ENCODE measurements at regions not wholly inside any gene's neighbourhood (a gene's known extent, or its start where the extent isn't known, plus 50 kb on each side); places are given as distances from the start of the nearest gene placed in this dataset.
A peak's percentile ranks its signal among the peaks of the same experiment; 100 is the strongest.

DNA sequence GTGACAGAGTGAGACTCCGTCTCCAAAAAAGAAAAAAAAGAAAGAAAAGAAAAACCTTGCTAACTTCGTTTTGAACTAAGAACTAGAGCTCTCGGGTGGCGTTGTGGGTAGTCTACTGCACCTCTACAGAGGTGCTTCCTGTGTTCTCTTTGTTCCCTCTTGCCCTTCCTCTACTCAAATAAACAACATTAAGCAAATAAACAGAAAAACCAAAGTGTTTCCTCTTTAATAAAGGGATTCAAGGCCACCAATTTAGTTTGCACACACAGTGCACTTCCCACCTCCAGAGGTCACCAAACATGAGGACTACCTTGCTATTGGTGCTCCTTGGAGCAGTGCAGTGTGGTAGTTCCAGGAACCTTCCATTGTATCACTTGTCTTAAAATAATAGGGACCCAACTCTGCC lies 354.2 kb upstream of the TBL1XR1 start:
- TF ChIP-seq POLR2A (IDR thresholded peaks at IDR 0.05): no peak
- TF ChIP-seq, protein P1, sequence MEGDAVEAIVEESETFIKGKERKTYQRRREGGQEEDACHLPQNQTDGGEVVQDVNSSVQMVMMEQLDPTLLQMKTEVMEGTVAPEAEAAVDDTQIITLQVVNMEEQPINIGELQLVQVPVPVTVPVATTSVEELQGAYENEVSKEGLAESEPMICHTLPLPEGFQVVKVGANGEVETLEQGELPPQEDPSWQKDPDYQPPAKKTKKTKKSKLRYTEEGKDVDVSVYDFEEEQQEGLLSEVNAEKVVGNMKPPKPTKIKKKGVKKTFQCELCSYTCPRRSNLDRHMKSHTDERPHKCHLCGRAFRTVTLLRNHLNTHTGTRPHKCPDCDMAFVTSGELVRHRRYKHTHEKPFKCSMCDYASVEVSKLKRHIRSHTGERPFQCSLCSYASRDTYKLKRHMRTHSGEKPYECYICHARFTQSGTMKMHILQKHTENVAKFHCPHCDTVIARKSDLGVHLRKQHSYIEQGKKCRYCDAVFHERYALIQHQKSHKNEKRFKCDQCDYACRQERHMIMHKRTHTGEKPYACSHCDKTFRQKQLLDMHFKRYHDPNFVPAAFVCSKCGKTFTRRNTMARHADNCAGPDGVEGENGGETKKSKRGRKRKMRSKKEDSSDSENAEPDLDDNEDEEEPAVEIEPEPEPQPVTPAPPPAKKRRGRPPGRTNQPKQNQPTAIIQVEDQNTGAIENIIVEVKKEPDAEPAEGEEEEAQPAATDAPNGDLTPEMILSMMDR (IDR thresholded peaks at IDR 0.05): peak in 1 of 6 experiments; percentile 9
- no peak for DNase-seq
- intact Hi-C loops (cut with DNase I): no loop called here
- H3K36me3 ChIP-seq: no peaks in the 10 kb centered on the region
- H3K4me3 ChIP-seq: no peak overlapping the region
- H3K27me3 ChIP-seq: no peaks in the 10 kb centered on the region
- H3K9me3 ChIP-seq: no peaks in the 10 kb centered on the region
- H3K4me1 ChIP-seq: peaks cover 5 to 60% (median 25%) of the 10 kb centered on the region in 3 donors
- peak overlapping the region in 3 of 4 donors; percentile 9 to 65 (median 58) for H3K27ac ChIP-seq
- 53 to 86% methylated on average over 4 of the region's 4 CpGs for WGBS, 2 donors

GRCh38 chr3:177552051-177552450 lies 354.8 kb upstream of the TBL1XR1 start:
- Histone ChIP-seq H3K4me1 (peaks cover 5 to 60% (median 25%) of the 10 kb centered on the region in 3 donors), H3K36me3 (no peaks in the 10 kb centered on the region), H3K27me3 (no peaks in the 10 kb centered on the region), H3K27ac (peak overlapping the region in 3 of 4 donors; percentile 9 to 65 (median 58)), H3K9me3 (no peaks in the 10 kb centered on the region), H3K4me3 (no peak overlapping the region)
- intact Hi-C loops (cut with DNase I): no loop called here
- WGBS, 2 donors: 29 to 64% methylated on average over 1 of the region's 1 CpG
- DNase-seq: no peak
- TF ChIP-seq, protein P1 (IDR thresholded peaks at IDR 0.05): no peak
- no peak for TF ChIP-seq POLR2A (IDR thresholded peaks at IDR 0.05)

DNA sequence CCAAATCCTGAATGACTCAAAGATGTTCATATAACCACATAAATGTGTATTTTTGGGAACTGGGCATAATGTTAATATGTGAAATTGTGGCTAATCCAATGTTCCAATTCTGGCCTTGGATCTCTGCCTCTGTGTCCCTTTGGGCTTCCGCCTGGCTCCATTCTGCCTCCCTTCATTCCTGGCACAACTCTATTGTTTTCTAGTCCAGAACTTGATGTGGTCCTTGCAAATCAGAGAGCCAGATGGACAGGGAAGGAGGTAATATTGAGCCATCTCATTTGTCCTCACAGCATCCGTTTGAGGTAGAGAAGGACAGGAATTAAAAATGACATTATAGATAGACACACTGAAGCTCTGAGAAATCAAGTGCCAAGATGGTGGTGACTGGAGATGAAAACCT lies 355.7 kb upstream of the TBL1XR1 start:
- Histone ChIP-seq H3K4me1 (peaks cover 5 to 60% (median 25%) of the 10 kb centered on the region in 3 donors), H3K4me3 (no peak overlapping the region), H3K9me3 (no peaks in the 10 kb centered on the region), H3K27ac (peak overlapping the region in 3 of 4 donors; percentile 21 to 65 (median 58)), H3K36me3 (no peaks in the 10 kb centered on the region), H3K27me3 (no peaks in the 10 kb centered on the region)
- TF ChIP-seq POLR2A (IDR thresholded peaks at IDR 0.05): no peak
- TF ChIP-seq, protein P1 (IDR thresholded peaks at IDR 0.05): no peak
- intact Hi-C loops (cut with DNase I): no loop called here
- 91 to 95% methylated on average over 2 of the region's 2 CpGs for WGBS, 2 donors
- DNase-seq: no peak

DNA sequence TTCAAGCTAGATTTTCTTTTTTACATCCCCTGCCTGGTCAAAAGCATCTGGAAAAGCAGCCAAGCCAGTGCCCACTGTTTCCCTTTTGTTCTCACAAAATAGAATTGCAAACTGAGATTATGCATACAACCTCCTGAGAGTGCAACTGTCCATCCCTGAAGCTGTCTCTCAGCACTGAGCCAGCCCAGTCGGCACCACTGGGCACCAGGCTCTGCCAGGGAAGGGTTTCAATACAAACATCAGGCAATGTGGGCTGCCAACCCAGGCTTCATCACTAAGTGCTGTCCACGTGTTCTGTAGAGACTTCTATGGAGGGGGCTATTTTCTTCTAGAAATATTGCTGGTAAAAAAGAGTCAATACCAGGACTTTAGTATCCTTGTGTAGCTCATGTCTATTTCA lies 356.3 kb upstream of the TBL1XR1 start:
- H3K4me3 ChIP-seq: no peak overlapping the region
- H3K9me3 ChIP-seq: no peaks in the 10 kb centered on the region
- peak overlapping the region in 1 of 4 donors; percentile 58 for H3K27ac ChIP-seq
- intact Hi-C loops (cut with DNase I): no loop called here
- peaks cover 5 to 59% (median 25%) of the 10 kb centered on the region in 3 donors for H3K4me1 ChIP-seq
- H3K36me3 ChIP-seq: no peaks in the 10 kb centered on the region
- 80% methylated on average over 2 of the region's 2 CpGs; no CpG with 5 or more reads in 1 of the 2 donors for WGBS, 2 donors
- H3K27me3 ChIP-seq: no peaks in the 10 kb centered on the region
- TF ChIP-seq POLR2A (IDR thresholded peaks at IDR 0.05): no peak
- TF ChIP-seq, protein P1 (IDR thresholded peaks at IDR 0.05): no peak
- no peak for DNase-seq

GRCh38 chr3:177554895-177555759 lies 357.8 kb upstream of the TBL1XR1 start:
- intact Hi-C loops (cut with DNase I): no loop called here
- WGBS, 2 donors: 57 to 71% methylated on average over 2 of the region's 2 CpGs
- Histone ChIP-seq H3K4me1 (peaks cover 5 to 52% (median 25%) of the 10 kb centered on the region in 3 donors), H3K27ac (peak overlapping the region; percentile 36 to 75 (median 56)), H3K4me3 (no peak overlapping the region), H3K27me3 (no peaks in the 10 kb centered on the region), H3K9me3 (no peaks in the 10 kb centered on the region), H3K36me3 (no peaks in the 10 kb centered on the region)
- TF ChIP-seq, protein P1 (IDR thresholded peaks at IDR 0.05): no peak
- no peak for TF ChIP-seq POLR2A (IDR thresholded peaks at IDR 0.05)
- DNase-seq: no peak
